GM21737 (cell line): ENCODE measurements at regions not wholly inside any gene's neighbourhood (a gene's known extent, or its start where the extent isn't known, plus 50 kb on each side); places are given as distances from the start of the nearest gene placed in this dataset.
"Not testable (repeated sequence)": the region's sequence is repeated elsewhere in the genome, so short reads cannot be mapped to it uniquely, and the experiment has no call there.

Source experiments
- ATAC-seq: cut with Tn5 transposase; IDR thresholded peaks from one replicate; pipeline ENCODE4 v1.9.1; 2021; ENCODE audit warnings: mild to moderate bottlenecking, moderate library complexity; ENCODE audit not compliant: unreplicated experiment

GRCh38 chr18:25510096-25510495 is 158.1 kb upstream of the ZNF521 start:
- ATAC-seq = no peak

GRCh38 chr18:25503567-25504081 is 151.7 kb upstream of the ZNF521 start:
- no peak for ATAC-seq

DNA sequence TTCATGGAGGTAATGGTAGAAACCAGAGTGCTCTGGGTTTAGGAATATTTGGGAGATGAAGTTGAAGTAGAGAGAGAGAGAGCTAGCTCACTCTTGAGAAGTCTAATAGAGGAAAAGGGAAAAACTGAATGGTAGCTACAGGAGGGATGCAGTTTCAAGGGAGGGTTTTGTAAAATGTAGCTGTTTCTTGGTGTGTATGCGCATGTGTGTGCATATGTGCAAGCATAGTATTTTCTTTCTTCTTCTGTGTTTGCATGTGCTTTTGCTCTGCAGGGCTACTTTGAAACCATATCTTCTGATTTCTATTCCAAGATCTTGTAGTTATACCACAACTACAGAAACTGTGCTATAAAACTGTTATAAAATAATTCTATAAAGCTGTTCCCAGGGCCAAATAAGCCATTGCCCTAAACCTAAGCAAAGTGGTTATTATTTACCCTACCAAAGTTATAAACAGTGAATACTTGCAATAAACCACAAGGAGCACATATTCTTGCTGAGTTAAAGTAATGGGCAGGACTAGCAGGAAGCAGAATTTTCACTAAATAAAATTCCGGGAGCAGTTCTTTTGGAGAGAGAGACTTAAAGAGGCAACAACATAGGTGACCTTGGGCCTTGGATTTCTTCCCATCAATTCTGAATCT is 145.3 kb upstream of the ZNF521 start:
- ATAC-seq = no peak

DNA sequence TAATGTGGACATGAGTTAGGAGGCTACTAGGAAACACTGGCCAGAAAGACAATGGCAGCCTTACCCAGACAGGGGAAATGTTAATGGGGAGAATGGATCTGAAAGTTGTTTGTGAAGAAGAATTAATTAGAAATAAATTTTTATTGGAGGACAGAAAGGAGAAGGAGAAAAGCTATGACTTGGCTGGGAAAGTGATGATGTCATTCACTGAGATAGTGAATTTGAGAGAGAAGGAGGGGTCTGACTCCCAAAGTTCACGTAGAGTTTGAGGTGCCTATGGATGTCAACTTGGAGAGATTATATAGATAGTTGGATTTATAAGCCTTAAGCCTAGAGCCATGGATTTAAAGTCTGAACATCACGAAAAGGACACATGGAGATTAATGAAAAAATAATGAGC is 144.6 kb upstream of the ZNF521 start:
- no peak for ATAC-seq

DNA sequence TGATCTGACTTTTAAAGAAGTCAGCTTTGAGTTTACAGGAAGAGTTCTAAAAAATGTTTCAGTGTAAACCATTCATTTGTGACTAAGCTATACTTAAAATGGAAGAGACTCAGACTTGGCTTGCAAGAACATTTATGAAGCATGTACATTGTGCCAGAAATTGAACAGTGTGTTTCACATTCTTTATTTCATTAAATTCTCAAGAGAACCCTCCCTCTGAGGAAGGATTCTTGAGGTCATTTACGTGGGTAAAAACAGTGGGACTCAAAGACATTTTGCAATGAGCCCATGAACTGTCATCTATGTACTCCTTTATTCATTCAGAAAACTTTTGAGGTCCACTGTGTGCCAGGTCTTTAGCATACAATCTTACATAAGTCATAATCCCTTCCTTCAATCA is 143.6 kb upstream of the ZNF521 start:
- ATAC-seq = no peak

GRCh38 chr18:25494888-25495287 is 142.9 kb upstream of the ZNF521 start:
- ATAC-seq = no peak

DNA sequence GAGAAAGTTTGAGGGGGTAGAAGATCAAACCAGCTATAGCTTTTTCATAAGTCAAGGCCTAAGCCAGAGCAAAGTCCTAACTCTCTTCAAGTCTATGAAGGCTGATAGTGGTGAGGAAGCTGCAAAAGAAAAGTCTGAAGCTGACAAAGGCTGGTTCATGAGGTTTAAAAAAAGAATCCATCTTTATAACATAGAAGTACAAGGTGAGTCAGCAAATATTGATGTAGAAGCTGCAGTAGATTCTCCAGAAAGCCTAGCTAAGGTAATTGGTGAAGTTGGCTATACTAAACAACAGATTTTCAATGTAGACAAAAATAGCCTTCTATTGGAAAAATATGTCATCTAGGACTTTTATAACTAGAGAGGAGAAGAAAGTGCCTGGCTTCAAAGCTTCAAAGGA is 141.4 kb upstream of the ZNF521 start:
- ATAC-seq = no peak

- ATAC-seq = no peak
These were observed 138.3 kb upstream of the ZNF521 start for GRCh38 chr18:25490316-25490715.

- ATAC-seq = no peak
These were observed 121.0 kb upstream of the ZNF521 start for GRCh38 chr18:25473008-25473407.

- not testable (repeated sequence) for ATAC-seq
These were observed 119.0 kb upstream of the ZNF521 start for GRCh38 chr18:25470756-25471524.

GRCh38 chr18:25470062-25470461 is 118.1 kb upstream of the ZNF521 start:
- no peak for ATAC-seq

GRCh38 chr18:25469489-25469888 is 117.5 kb upstream of the ZNF521 start:
- no peak for ATAC-seq

DNA sequence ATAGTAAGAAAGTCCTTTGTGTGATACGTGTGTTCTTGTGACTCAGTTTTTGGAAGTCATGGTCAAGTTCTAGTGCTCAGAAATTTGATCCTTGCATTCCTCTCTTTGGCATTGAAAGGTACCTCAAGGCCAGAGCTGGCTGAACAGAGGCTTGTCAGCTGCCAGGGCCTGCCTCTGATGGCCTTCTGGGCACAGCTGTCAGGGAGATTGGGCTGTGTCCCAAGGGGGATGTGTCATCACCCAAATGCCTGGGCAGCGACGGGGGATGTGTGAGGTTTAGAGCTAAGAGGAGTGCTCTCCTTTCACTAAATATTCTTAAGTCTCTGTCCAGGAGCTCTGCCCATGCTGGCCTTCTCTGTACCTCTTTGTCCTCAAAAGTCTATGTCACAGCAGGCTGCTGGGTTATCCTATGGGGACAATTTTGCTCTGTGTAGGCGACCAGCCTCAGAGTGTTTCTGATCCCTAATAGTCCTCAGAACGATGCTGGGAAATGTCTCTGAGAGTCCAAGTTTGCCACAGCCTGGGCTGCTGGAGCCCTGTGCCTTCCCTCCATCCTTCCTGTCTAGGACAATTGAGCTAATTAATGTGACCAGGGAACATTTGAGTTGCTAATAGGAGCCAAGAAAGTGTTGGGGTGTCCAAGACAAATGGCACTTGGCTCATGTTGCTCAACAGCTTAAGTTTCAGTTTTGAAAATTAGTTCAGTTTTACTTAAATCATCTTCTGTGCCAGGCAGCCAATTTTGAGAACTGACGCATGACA is 115.4 kb upstream of the ZNF521 start:
- ATAC-seq = no peak

- ATAC-seq = no peak
These were observed 113.3 kb upstream of the ZNF521 start for GRCh38 chr18:25465152-25465732.

DNA sequence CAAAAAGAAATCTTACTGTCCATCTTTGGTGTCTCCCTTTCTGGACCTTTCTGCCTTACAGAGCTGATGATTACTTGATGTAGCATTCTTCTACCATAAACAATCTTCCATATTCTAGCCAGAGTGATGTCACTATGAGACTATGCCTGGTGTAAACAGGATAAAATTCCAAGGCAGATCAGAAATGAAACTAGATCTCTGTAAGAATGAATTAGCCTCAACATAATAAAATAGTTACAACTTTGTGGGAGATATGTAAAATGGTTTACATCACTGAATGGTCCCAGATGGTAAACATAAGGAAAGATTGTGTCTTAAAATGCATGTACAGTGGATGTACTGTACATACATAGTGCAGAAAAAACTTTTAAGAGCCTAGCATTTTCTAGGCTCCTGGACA is 112.3 kb upstream of the ZNF521 start:
- ATAC-seq = no peak

DNA sequence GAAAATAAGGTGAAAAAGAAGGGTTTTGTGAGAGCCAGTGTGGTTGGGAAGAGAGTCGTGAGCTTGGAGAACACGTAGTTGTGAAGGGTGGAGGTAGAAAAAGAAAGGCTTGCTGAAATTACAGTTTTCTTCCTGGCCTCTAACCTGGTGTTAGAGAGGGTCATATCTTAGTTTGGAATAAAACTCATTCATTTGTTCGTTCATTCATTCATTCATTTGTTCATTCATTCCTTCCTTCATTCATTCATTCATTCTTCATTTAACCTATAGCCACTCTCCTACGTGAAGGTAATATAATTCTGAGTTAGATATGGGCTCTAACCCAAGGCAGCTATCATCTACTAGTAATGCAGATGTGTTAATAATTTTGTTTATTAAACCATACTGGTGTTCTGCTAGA is 111.8 kb upstream of the ZNF521 start:
- ATAC-seq = no peak

- no peak for ATAC-seq
These were observed 107.8 kb upstream of the ZNF521 start for GRCh38 chr18:25459814-25460213.

- ATAC-seq = no peak
These were observed 105.6 kb upstream of the ZNF521 start for GRCh38 chr18:25457601-25458000.

- ATAC-seq = no peak
These were observed 105.2 kb upstream of the ZNF521 start for GRCh38 chr18:25457126-25457525.

DNA sequence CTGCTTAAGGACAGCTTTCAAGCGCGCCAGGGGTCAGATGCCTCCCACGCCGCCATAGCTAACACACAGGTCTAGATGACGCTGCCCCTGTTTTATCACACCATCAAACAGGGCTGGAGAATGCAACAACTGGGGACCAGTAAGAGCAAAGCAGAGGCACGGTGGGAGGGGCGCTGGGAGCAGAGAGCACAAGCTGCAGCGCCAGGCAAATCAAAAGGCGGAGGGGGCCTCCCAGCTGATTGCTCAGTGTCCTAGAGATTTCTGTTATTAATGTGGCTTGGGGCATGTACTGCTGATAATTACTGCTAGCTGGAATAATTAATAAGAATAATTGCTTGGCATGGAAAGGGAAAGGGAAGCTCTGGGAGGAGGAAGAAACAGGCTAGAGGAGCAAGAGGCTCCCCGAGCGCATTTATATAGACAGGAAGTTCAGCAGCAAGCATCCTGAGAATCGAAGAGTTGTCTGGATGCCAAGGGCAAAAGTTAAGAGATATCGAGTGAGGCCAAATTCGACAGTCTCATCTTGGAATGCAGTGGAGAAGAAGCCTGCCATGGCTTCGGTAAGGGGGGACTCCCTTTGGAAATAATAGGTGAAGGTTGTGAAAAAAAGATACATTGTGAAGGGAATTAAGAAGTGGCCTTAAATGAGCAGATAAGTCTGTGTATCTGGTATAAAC is 104.5 kb upstream of the ZNF521 start:
- no peak for ATAC-seq

DNA sequence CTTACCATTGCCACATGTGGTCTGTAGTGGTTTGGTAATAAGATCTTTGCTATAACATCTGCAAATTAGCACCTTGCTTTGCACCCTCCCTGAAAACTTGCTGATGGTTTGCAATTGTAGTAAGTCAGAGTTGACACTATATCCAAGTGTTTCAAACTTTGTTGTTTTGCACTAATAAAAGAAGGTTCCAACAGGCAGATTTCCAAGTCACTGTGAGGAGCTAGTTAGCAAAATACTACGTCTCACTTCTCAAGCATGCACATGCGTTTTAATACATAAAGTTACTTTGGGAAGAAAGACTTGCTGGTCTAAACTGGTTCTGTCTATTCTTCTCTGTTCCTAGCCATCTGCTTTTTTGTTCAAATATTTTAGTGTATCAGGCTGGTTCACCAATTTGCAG is 103.7 kb upstream of the ZNF521 start:
- no peak for ATAC-seq
